Liver (tissue), 8 donors: ENCODE measurements at regions not wholly inside any gene's neighbourhood (a gene's known extent, or its start where the extent isn't known, plus 50 kb on each side); places are given as distances from the start of the nearest gene placed in this dataset.

Experiments used
- DNase-seq: peaks from one replicate; pipeline ENCODE4 v3.0.0-alpha.2; 2017; ENCODE audit warnings: low spot score
- H3K27ac ChIP-seq, 2 donors: one replicate each; pipeline ENCODE4 v1.7.0; 2013; ENCODE audit warnings: inconsistent platforms in 2 of 2, low read length in 2 of 2, control low read depth in 1 of 2, low read depth in 1 of 2, mild to moderate bottlenecking in 1 of 2
- H3K27me3 ChIP-seq, 4 donors: one replicate each; pipeline versions ENCODE4 v1.6.1 to v1.7.0; 2013; ENCODE audit warnings: low read length in 3 of 4, inconsistent platforms in 1 of 4, mild to moderate bottlenecking in 1 of 4, moderate library complexity in 1 of 4; ENCODE audit not compliant: control insufficient read depth in 4 of 4, insufficient read depth in 4 of 4
- H3K36me3 ChIP-seq, 4 donors: one replicate each; pipeline versions ENCODE4 v1.6.1 to v1.7.0; 2013; ENCODE audit warnings: low read length in 3 of 4, mild to moderate bottlenecking in 3 of 4, low read depth in 1 of 4, moderate library complexity in 1 of 4; ENCODE audit not compliant: control insufficient read depth in 4 of 4, insufficient read depth in 3 of 4
- H3K4me1 ChIP-seq, 4 donors: one replicate each; pipeline versions ENCODE4 v1.6.1 to v1.7.0; 2013; ENCODE audit warnings: low read length in 3 of 4, mild to moderate bottlenecking in 3 of 4, moderate library complexity in 1 of 4; ENCODE audit not compliant: control insufficient read depth in 4 of 4, insufficient read depth in 4 of 4
- H3K4me3 ChIP-seq, 3 donors: one replicate each; pipeline versions ENCODE4 v1.6.1 to v1.7.0; 2013; ENCODE audit warnings: low read length in 3 of 3, control low read depth in 1 of 3, low read depth in 1 of 3, mild to moderate bottlenecking in 1 of 3
- H3K9ac ChIP-seq, 2 donors: one replicate each; pipeline ENCODE4 v1.7.0; 2013; ENCODE audit warnings: low read length in 2 of 2, mild to moderate bottlenecking in 2 of 2, moderate library complexity in 2 of 2, control low read depth in 1 of 2, low read depth in 1 of 2
- H3K9me3 ChIP-seq, 4 donors: one replicate each; pipeline versions ENCODE4 v1.6.1 to v1.7.0; 2013; ENCODE audit warnings: low read length in 3 of 4; ENCODE audit not compliant: control insufficient read depth in 4 of 4
- CTCF ChIP-seq: fragments of 150-350 bp; IDR thresholded peaks from 2 replicates; pipeline ENCODE4 v1.5.1; 2017; ENCODE audit warnings: improper control_type of control experiment, low read depth, low read length; ENCODE audit not compliant: missing input control
- EGR1 ChIP-seq, 2 donors: IDR thresholded peaks; 2 replicates each; pipeline ENCODE4 v1.6.1; 2016 to 2018; ENCODE audit warnings: antibody characterized with exemption in 2 of 2, low read depth in 2 of 2
- FOXA2 ChIP-seq: IDR thresholded peaks from 2 replicates; pipeline ENCODE4 v1.6.1; 2016; ENCODE audit warnings: antibody characterized with exemption
- GABPA ChIP-seq, 2 donors: IDR thresholded peaks in 1 of 2; conservative IDR thresholded peaks in 1 of 2; 2 replicates each; pipeline ENCODE4 v1.6.1; 2016; ENCODE audit warnings: antibody characterized with exemption in 2 of 2, mild to moderate bottlenecking in 1 of 2, moderate library complexity in 1 of 2
- HNF4A ChIP-seq, 2 donors: conservative IDR thresholded peaks; 2 replicates each; pipeline ENCODE4 v1.6.1; 2016; ENCODE audit warnings: antibody characterized with exemption in 2 of 2, mild to moderate bottlenecking in 2 of 2
- HNF4G ChIP-seq: IDR thresholded peaks from 2 replicates; pipeline ENCODE4 v1.6.1; 2016; ENCODE audit warnings: antibody characterized with exemption
- JUND ChIP-seq, 2 donors: IDR thresholded peaks; 2 replicates each; pipeline ENCODE4 v1.6.1; 2016; ENCODE audit warnings: antibody characterized with exemption in 2 of 2
- NR2F2 ChIP-seq: IDR thresholded peaks from 2 replicates; pipeline ENCODE4 v1.6.1; 2016; ENCODE audit warnings: antibody characterized with exemption
- RXRA ChIP-seq, 2 donors: IDR thresholded peaks; 2 replicates each; pipeline ENCODE4 v1.6.1; 2017 to 2018; ENCODE audit warnings: antibody characterized with exemption in 2 of 2, mild to moderate bottlenecking in 1 of 2
- SP1 ChIP-seq: IDR thresholded peaks from 2 replicates; pipeline ENCODE4 v1.6.1; 2018; ENCODE audit warnings: antibody characterized with exemption, mild to moderate bottlenecking
- YY1 ChIP-seq: IDR thresholded peaks from 2 replicates; pipeline ENCODE4 v1.6.1; 2016; ENCODE audit warnings: antibody characterized with exemption, mild to moderate bottlenecking
- WGBS: extraction: QIAGEN DNeasy Blood & Tissue Kit; methylation state at CpG from one replicate; pipeline ENCODE4 v1.1.7; 2013; 5-methylcytosine and 5-hydroxymethylcytosine counted together
- TF ChIP-seq, protein P1 (sequence below): IDR thresholded peaks from 2 replicates; pipeline ENCODE4 v1.6.1; 2016; ENCODE audit warnings: antibody characterized with exemption, mild to moderate bottlenecking
- TF ChIP-seq, protein P2 (sequence below): IDR thresholded peaks from 2 replicates; pipeline ENCODE4 v1.6.1; 2016; ENCODE audit warnings: antibody characterized with exemption
- TF ChIP-seq, protein P3 (sequence below): IDR thresholded peaks from 2 replicates; pipeline ENCODE4 v1.6.1; 2016; ENCODE audit warnings: antibody characterized with exemption
- TF ChIP-seq, protein P4 (sequence below): IDR thresholded peaks from 2 replicates; pipeline ENCODE4 v1.6.1; 2016; ENCODE audit warnings: antibody characterized with exemption
- donor health status: healthy.
- donor health status: healthy.
- donor health status: healthy.
- donor health status: healthy.
- donor health status: healthy.

DNA sequence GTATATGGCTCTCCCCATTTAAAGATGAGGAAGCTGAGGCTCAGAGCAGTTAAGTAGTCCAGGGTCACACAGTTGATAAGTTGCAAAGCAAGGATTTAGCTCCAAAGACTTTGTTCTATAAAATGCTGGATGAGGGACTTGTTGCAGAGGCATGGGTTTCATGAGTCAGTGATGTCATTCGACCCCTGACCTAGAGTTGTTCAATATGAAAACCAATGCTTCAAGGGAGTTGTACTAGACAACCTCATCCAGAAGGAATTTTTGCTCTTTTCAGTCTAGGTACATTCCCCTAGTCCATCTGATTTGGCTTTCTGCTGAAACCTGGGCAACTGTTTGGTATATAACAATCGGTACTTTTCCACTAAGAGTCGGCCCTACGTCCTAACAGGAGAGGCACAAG, 550.4 kb downstream of the EBF1 start:
- WGBS: 83% methylated on average over 4 of the region's 4 CpGs

GRCh38 chr5:158546748-158547147, 553.0 kb downstream of the EBF1 start:
- Histone ChIP-seq H3K9ac (no peak overlapping the region), H3K36me3 (no peaks in the 10 kb centered on the region), H3K9me3 (no peaks in the 10 kb centered on the region), H3K4me1 (peaks cover 0 to 6% (median 2%) of the 10 kb centered on the region in 4 donors), H3K27me3 (no peaks in the 10 kb centered on the region), H3K4me3 (no peak overlapping the region), H3K27ac (no peak overlapping the region)
- WGBS: 93% methylated on average over 9 of the region's 9 CpGs
- DNase-seq: no peak
- TF ChIP-seq HNF4A (conservative IDR thresholded peaks at IDR 0.05) (no peak), GABPA (IDR thresholded peaks at IDR 0.05 in 1 of 2, conservative IDR thresholded peaks at IDR 0.05 in 1 of 2) (no peak), CTCF (no peak), HNF4G (no peak), RXRA (IDR thresholded peaks at IDR 0.05) (no peak), SP1 (no peak)
- TF ChIP-seq, protein P1, sequence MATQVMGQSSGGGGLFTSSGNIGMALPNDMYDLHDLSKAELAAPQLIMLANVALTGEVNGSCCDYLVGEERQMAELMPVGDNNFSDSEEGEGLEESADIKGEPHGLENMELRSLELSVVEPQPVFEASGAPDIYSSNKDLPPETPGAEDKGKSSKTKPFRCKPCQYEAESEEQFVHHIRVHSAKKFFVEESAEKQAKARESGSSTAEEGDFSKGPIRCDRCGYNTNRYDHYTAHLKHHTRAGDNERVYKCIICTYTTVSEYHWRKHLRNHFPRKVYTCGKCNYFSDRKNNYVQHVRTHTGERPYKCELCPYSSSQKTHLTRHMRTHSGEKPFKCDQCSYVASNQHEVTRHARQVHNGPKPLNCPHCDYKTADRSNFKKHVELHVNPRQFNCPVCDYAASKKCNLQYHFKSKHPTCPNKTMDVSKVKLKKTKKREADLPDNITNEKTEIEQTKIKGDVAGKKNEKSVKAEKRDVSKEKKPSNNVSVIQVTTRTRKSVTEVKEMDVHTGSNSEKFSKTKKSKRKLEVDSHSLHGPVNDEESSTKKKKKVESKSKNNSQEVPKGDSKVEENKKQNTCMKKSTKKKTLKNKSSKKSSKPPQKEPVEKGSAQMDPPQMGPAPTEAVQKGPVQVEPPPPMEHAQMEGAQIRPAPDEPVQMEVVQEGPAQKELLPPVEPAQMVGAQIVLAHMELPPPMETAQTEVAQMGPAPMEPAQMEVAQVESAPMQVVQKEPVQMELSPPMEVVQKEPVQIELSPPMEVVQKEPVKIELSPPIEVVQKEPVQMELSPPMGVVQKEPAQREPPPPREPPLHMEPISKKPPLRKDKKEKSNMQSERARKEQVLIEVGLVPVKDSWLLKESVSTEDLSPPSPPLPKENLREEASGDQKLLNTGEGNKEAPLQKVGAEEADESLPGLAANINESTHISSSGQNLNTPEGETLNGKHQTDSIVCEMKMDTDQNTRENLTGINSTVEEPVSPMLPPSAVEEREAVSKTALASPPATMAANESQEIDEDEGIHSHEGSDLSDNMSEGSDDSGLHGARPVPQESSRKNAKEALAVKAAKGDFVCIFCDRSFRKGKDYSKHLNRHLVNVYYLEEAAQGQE: no peak
- TF ChIP-seq, protein P2, sequence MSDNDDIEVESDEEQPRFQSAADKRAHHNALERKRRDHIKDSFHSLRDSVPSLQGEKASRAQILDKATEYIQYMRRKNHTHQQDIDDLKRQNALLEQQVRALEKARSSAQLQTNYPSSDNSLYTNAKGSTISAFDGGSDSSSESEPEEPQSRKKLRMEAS: no peak
- TF ChIP-seq, protein P3, sequence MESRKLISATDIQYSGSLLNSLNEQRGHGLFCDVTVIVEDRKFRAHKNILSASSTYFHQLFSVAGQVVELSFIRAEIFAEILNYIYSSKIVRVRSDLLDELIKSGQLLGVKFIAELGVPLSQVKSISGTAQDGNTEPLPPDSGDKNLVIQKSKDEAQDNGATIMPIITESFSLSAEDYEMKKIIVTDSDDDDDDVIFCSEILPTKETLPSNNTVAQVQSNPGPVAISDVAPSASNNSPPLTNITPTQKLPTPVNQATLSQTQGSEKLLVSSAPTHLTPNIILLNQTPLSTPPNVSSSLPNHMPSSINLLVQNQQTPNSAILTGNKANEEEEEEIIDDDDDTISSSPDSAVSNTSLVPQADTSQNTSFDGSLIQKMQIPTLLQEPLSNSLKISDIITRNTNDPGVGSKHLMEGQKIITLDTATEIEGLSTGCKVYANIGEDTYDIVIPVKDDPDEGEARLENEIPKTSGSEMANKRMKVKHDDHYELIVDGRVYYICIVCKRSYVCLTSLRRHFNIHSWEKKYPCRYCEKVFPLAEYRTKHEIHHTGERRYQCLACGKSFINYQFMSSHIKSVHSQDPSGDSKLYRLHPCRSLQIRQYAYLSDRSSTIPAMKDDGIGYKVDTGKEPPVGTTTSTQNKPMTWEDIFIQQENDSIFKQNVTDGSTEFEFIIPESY: no peak

More for the DNA sequence above, 550.4 kb downstream of the EBF1 start:
- TF ChIP-seq HNF4G (no peak), EGR1 (IDR thresholded peaks at IDR 0.05; ENCODE audit: low read depth in 2 of 2) (no peak), FOXA2 (no peak), GABPA (IDR thresholded peaks at IDR 0.05 in 1 of 2, conservative IDR thresholded peaks at IDR 0.05 in 1 of 2) (no peak), HNF4A (conservative IDR thresholded peaks at IDR 0.05) (no peak), RXRA (IDR thresholded peaks at IDR 0.05) (no peak), NR2F2 (no peak), YY1 (no peak), JUND (IDR thresholded peaks at IDR 0.05) (no peak)
- TF ChIP-seq, protein P2: no peak
- TF ChIP-seq, protein P4, sequence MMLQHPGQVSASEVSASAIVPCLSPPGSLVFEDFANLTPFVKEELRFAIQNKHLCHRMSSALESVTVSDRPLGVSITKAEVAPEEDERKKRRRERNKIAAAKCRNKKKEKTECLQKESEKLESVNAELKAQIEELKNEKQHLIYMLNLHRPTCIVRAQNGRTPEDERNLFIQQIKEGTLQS: no peak
- TF ChIP-seq, protein P1: no peak
- TF ChIP-seq, protein P3: no peak
- no peak for DNase-seq
- Histone ChIP-seq H3K36me3 (no peaks in the 10 kb centered on the region), H3K9ac (no peak overlapping the region), H3K27me3 (no peaks in the 10 kb centered on the region), H3K27ac (no peak overlapping the region), H3K4me1 (no peaks in the 10 kb centered on the region), H3K9me3 (no peaks in the 10 kb centered on the region), H3K4me3 (no peak overlapping the region)
